GM12878 (cell line): ENCODE measurements at regions not wholly inside any gene's neighbourhood (a gene's known extent, or its start where the extent isn't known, plus 50 kb on each side); places are given as distances from the start of the nearest gene placed in this dataset.

ENCODE experiments used
- ATAC-seq: fragments of 200-7000 bp; cut with Tn5 transposase; 3 replicates; pipeline ENCODE4 v1.9.1; 2020; ENCODE audit warnings: mild to moderate bottlenecking, moderate library complexity
- BruUV-seq: library from RNA; stranded (reverse); fragments of 400-500 nt; replicated peaks from 2 replicates; lab custom pipeline; 2021; lab: Mats Ljungman, UMichigan
- CTCF ChIA-PET: fragments of 300-600 bp; sonication (Branson Sonifier 250); formaldehyde crosslinking; extraction: SDS; loops from one replicate; lab custom pipeline; 2021; ENCODE audit warnings: inconsistent platforms; lab: Yijun Ruan, JAX
- POLR2A ChIA-PET: fragments of 350-600 bp; formaldehyde crosslinking; extraction: SDS; loops from one replicate; lab custom pipeline; 2021; ENCODE audit warnings: inconsistent platforms; lab: Charles Lee
- RAD21 ChIA-PET: fragments of 300-600 bp; sonication (Branson Sonifier 250); formaldehyde crosslinking; loops from one replicate; lab custom pipeline; 2023; ENCODE audit warnings: antibody characterized with exemption; ENCODE audit not compliant: unreplicated experiment; lab: Charles Lee
- SMC1A ChIA-PET: fragments of 300-600 bp; sonication (Branson Sonifier 250); formaldehyde crosslinking; loops from one replicate; lab custom pipeline; 2023; ENCODE audit not compliant: unreplicated experiment, uncharacterized antibody; lab: Charles Lee
- DNase-seq: peaks from one replicate; pipeline ENCODE4 v3.0.0-alpha.2; 2011; ENCODE audit warnings: low read depth, low spot score
- FAIRE-seq: peaks from 3 replicates; lab custom pipeline; 2011; peaks lifted over from hg19 to GRCh38; lab: Jason Lieb, UNC
- H2AFZ ChIP-seq: 2 replicates; pipeline ENCODE4 v1.6.0; 2011; ENCODE audit warnings: low read depth, low read length, control low read depth; ENCODE audit not compliant: control insufficient read depth
- H3K27ac ChIP-seq: 2 replicates; pipeline ENCODE4 v1.5.1; 2011; ENCODE audit warnings: control low read depth; ENCODE audit not compliant: control insufficient read depth, insufficient read depth
- H3K27me3 ChIP-seq, 2 experiments: replicated peaks in 1 of 2; 2 replicates each; pipeline versions ENCODE4 v1.6.0 to v1.6.1; 2011; ENCODE audit warnings: low read length in 1 of 2; ENCODE audit not compliant: control insufficient read depth in 2 of 2, insufficient read depth in 2 of 2
- H3K36me3 ChIP-seq, 2 experiments: 2 replicates each; pipeline ENCODE4 v1.5.1; 2011; ENCODE audit warnings: low read length in 1 of 2; ENCODE audit not compliant: control insufficient read depth in 2 of 2, insufficient read depth in 2 of 2
- H3K4me1 ChIP-seq: 2 replicates; pipeline ENCODE4 v1.6.1; 2011; ENCODE audit warnings: mild to moderate bottlenecking, low read length, moderate library complexity, mixed read lengths; ENCODE audit not compliant: control insufficient read depth, insufficient read depth
- H3K4me2 ChIP-seq: 2 replicates; pipeline ENCODE4 v1.6.0; 2011; ENCODE audit warnings: control low read depth; ENCODE audit not compliant: control insufficient read depth, insufficient read depth
- H3K4me3 ChIP-seq: fragments of 200-600 bp; sonication (generic); 2 replicates; pipeline ENCODE4 v1.5.1; 2016
- H3K79me2 ChIP-seq: 2 replicates; pipeline ENCODE4 v1.6.0; 2011; ENCODE audit warnings: low read length; ENCODE audit not compliant: control insufficient read depth, insufficient read depth
- H3K9ac ChIP-seq: 2 replicates; pipeline ENCODE4 v1.8.0; 2011; ENCODE audit warnings: low read length, control low read depth, mixed read lengths; ENCODE audit not compliant: control insufficient read depth, insufficient read depth
- H3K9me3 ChIP-seq: replicated peaks from 3 replicates; pipeline ENCODE4 v1.5.1; 2011; ENCODE audit warnings: mild to moderate bottlenecking, low read length; ENCODE audit not compliant: control insufficient read depth, insufficient read depth
- H4K20me1 ChIP-seq: 2 replicates; pipeline ENCODE4 v1.6.0; 2011; ENCODE audit not compliant: control insufficient read depth, insufficient read depth
- CHD2 ChIP-seq: IDR thresholded peaks from 2 replicates; pipeline ENCODE4 v1.6.1; 2011; ENCODE audit warnings: low read depth, low read length, improper control_type of control experiment, borderline replicate concordance
- EP300 ChIP-seq, 2 experiments: fragments of 150-350 bp in 1 of 2; IDR thresholded peaks; 2 replicates each; pipeline ENCODE4 v1.6.1; 2011 to 2012; ENCODE audit warnings: low read depth in 2 of 2, low read length in 2 of 2, borderline replicate concordance in 1 of 2, improper control_type of control experiment in 1 of 2, inconsistent platforms in 1 of 2; ENCODE audit not compliant: control insufficient read depth in 1 of 2
- IKZF2 ChIP-seq, 2 experiments: fragments of 450-650 bp; IDR thresholded peaks; 2 replicates each; pipeline ENCODE4 v1.6.1; 2017; ENCODE audit warnings: mild to moderate bottlenecking in 2 of 2, moderate library complexity in 2 of 2
- KAT2A ChIP-seq: conservative IDR thresholded peaks from 2 replicates; pipeline ENCODE4 v1.6.1; 2011; ENCODE audit warnings: low read depth, low read length; ENCODE audit not compliant: control insufficient read depth
- KLF5 ChIP-seq: fragments of 450-650 bp; IDR thresholded peaks from 2 replicates; pipeline ENCODE4 v1.6.1; 2014; ENCODE audit warnings: mild to moderate bottlenecking; ENCODE audit not compliant: partially characterized antibody
- MTA2 ChIP-seq: fragments of 450-650 bp; IDR thresholded peaks from 2 replicates; pipeline ENCODE4 v1.6.1; 2016; ENCODE audit warnings: low read depth, mild to moderate bottlenecking, moderate library complexity
- NFIC ChIP-seq: IDR thresholded peaks from 2 replicates; pipeline ENCODE4 v1.6.1; 2012; ENCODE audit warnings: low read depth, mild to moderate bottlenecking, inconsistent platforms, low read length, moderate library complexity
- RAD51 ChIP-seq: fragments of 450-650 bp; IDR thresholded peaks from 2 replicates; pipeline ENCODE4 v1.6.1; 2016; ENCODE audit warnings: moderate library complexity, mild to moderate bottlenecking, inconsistent platforms
- RCOR1 ChIP-seq: conservative IDR thresholded peaks from 2 replicates; pipeline ENCODE4 v1.6.1; 2012; ENCODE audit warnings: low read depth, low read length, improper control_type of control experiment
- SP1 ChIP-seq: IDR thresholded peaks from one replicate; pipeline ENCODE4 v1.6.1; 2011; ENCODE audit warnings: low read depth, low read length
- SPI1 ChIP-seq: IDR thresholded peaks from 2 replicates; pipeline ENCODE4 v1.6.1; 2011; ENCODE audit warnings: low read depth, mild to moderate bottlenecking, low read length, moderate library complexity, borderline replicate concordance; ENCODE audit not compliant: insufficient read depth
- TAF1 ChIP-seq: IDR thresholded peaks from 2 replicates; pipeline ENCODE4 v1.6.1; 2011; ENCODE audit warnings: mild to moderate bottlenecking, low read depth, low read length, borderline replicate concordance
- ZBED1 ChIP-seq: IDR thresholded peaks from 2 replicates; pipeline ENCODE4 v1.6.1; 2016; ENCODE audit warnings: borderline replicate concordance
- ZNF217 ChIP-seq: fragments of 450-650 bp; IDR thresholded peaks from 2 replicates; pipeline ENCODE4 v1.6.1; 2017; ENCODE audit warnings: antibody characterized with exemption, mild to moderate bottlenecking
- ZNF384 ChIP-seq: IDR thresholded peaks from 2 replicates; pipeline ENCODE4 v1.6.1; 2012; ENCODE audit warnings: low read depth, mild to moderate bottlenecking, low read length, improper control_type of control experiment, borderline replicate concordance
- in situ Hi-C: fragments of 300-500 bp; cut with MboI; formaldehyde crosslinking; loops from 9 replicates; pipeline ENCODE4 v1.14.3; 2018; ENCODE audit warnings: mixed read lengths
- intact Hi-C: fragments of 100-400 bp; cut with micrococcal nuclease; formaldehyde crosslinking; loops from one replicate; pipeline ENCODE4 v1.14.2; 2022; ENCODE audit not compliant: unreplicated experiment
- TF ChIP-seq, protein P1 (sequence below): fragments of 150-350 bp; IDR thresholded peaks from 2 replicates; pipeline ENCODE4 v1.6.1; 2016; ENCODE audit warnings: low read depth, low read length
- TF ChIP-seq, protein P2 (sequence below): fragments of 450-650 bp; IDR thresholded peaks from 2 replicates; pipeline ENCODE4 v1.6.1; 2018; ENCODE audit warnings: borderline replicate concordance, mild to moderate bottlenecking; ENCODE audit not compliant: partially characterized antibody
- TF ChIP-seq, protein P3 (sequence below): fragments of 450-650 bp; IDR thresholded peaks from 2 replicates; pipeline ENCODE4 v1.6.1; 2017; ENCODE audit warnings: antibody characterized with exemption, mild to moderate bottlenecking, moderate library complexity

DNA sequence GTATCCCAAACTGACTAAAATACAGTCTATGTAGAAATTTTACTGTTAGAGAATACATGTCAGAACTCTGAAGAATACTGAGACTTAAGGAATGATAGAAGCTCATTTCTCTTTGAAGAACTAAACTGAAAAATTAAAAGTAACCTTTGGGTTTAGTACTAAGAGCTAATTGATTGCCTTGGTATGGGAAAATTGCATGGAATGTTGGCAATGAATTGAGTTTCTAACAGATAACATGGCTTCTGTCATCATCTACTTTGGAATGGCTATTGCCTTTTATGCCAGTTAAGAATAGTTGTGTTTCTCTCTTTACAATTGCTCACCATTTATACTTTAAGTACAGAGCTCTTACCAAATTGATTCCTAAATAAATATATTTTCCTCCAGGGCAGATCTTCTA is 308.8 kb upstream of the SYT1 start:
- Histone ChIP-seq H3K4me2 (no peak overlapping the region), H3K9me3 (no peaks in the 10 kb centered on the region), H3K27ac (no peak overlapping the region), H3K9ac (no peak overlapping the region), H3K27me3 (no peaks in the 10 kb centered on the region), H3K79me2 (no peaks in the 10 kb centered on the region), H2AFZ (no peak overlapping the region), H4K20me1 (no peaks in the 10 kb centered on the region), H3K36me3 (no peaks in the 10 kb centered on the region), H3K4me1 (no peaks in the 10 kb centered on the region), H3K4me3 (no peak overlapping the region)
- POLR2A ChIA-PET: interaction anchor here (0.6 kb wide), 1 partner anchor 14 kb away, joined by 5 read pairs; no protein-coding TSS in a partner anchor
- in situ Hi-C loops: no loop called here
- TF ChIP-seq, protein P1, sequence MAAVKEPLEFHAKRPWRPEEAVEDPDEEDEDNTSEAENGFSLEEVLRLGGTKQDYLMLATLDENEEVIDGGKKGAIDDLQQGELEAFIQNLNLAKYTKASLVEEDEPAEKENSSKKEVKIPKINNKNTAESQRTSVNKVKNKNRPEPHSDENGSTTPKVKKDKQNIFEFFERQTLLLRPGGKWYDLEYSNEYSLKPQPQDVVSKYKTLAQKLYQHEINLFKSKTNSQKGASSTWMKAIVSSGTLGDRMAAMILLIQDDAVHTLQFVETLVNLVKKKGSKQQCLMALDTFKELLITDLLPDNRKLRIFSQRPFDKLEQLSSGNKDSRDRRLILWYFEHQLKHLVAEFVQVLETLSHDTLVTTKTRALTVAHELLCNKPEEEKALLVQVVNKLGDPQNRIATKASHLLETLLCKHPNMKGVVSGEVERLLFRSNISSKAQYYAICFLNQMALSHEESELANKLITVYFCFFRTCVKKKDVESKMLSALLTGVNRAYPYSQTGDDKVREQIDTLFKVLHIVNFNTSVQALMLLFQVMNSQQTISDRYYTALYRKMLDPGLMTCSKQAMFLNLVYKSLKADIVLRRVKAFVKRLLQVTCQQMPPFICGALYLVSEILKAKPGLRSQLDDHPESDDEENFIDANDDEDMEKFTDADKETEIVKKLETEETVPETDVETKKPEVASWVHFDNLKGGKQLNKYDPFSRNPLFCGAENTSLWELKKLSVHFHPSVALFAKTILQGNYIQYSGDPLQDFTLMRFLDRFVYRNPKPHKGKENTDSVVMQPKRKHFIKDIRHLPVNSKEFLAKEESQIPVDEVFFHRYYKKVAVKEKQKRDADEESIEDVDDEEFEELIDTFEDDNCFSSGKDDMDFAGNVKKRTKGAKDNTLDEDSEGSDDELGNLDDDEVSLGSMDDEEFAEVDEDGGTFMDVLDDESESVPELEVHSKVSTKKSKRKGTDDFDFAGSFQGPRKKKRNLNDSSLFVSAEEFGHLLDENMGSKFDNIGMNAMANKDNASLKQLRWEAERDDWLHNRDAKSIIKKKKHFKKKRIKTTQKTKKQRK: no peak
- no peak for TF ChIP-seq NFIC
- no peak for TF ChIP-seq MTA2
- TF ChIP-seq KLF5: no peak
- no peak for TF ChIP-seq ZNF384
- TF ChIP-seq, protein P2, sequence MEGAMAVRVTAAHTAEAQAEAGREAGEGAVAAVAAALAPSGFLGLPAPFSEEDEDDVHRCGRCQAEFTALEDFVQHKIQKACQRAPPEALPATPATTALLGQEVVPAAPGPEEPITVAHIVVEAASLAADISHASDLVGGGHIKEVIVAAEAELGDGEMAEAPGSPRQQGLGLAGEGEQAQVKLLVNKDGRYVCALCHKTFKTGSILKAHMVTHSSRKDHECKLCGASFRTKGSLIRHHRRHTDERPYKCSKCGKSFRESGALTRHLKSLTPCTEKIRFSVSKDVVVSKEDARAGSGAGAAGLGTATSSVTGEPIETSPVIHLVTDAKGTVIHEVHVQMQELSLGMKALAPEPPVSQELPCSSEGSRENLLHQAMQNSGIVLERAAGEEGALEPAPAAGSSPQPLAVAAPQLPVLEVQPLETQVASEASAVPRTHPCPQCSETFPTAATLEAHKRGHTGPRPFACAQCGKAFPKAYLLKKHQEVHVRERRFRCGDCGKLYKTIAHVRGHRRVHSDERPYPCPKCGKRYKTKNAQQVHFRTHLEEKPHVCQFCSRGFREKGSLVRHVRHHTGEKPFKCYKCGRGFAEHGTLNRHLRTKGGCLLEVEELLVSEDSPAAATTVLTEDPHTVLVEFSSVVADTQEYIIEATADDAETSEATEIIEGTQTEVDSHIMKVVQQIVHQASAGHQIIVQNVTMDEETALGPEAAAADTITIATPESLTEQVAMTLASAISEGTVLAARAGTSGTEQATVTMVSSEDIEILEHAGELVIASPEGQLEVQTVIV: no peak
- no peak for TF ChIP-seq ZBED1
- no peak for TF ChIP-seq IKZF2 (IDR thresholded peaks at IDR 0.05)
- no peak for TF ChIP-seq SP1
- no peak for TF ChIP-seq CHD2
- TF ChIP-seq EP300 (IDR thresholded peaks at IDR 0.05; ENCODE audit: borderline replicate concordance in 1 of 2, control insufficient read depth in 1 of 2, low read depth in 2 of 2, low read length in 2 of 2): no peak
- no peak for TF ChIP-seq TAF1
- no peak for TF ChIP-seq ZNF217
- no peak for TF ChIP-seq RCOR1
- TF ChIP-seq, protein P3, sequence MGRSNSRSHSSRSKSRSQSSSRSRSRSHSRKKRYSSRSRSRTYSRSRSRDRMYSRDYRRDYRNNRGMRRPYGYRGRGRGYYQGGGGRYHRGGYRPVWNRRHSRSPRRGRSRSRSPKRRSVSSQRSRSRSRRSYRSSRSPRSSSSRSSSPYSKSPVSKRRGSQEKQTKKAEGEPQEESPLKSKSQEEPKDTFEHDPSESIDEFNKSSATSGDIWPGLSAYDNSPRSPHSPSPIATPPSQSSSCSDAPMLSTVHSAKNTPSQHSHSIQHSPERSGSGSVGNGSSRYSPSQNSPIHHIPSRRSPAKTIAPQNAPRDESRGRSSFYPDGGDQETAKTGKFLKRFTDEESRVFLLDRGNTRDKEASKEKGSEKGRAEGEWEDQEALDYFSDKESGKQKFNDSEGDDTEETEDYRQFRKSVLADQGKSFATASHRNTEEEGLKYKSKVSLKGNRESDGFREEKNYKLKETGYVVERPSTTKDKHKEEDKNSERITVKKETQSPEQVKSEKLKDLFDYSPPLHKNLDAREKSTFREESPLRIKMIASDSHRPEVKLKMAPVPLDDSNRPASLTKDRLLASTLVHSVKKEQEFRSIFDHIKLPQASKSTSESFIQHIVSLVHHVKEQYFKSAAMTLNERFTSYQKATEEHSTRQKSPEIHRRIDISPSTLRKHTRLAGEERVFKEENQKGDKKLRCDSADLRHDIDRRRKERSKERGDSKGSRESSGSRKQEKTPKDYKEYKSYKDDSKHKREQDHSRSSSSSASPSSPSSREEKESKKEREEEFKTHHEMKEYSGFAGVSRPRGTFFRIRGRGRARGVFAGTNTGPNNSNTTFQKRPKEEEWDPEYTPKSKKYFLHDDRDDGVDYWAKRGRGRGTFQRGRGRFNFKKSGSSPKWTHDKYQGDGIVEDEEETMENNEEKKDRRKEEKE: no peak
- TF ChIP-seq KAT2A: no peak
- no peak for TF ChIP-seq RAD51
- no peak for TF ChIP-seq SPI1
- no peak for DNase-seq
- RAD21 ChIA-PET: no interaction called here
- FAIRE-seq: no peak
- CTCF ChIA-PET: no interaction called here
- intact Hi-C loops: no loop called here
- SMC1A ChIA-PET: interaction anchor here (0.7 kb wide), 1 partner anchor 10 kb away, joined by 3 read pairs; no protein-coding TSS in a partner anchor
- no TSS peak for BruUV-seq
- no peak for ATAC-seq
